ENCODE measurements at regions not wholly inside any gene's neighbourhood (a gene's known extent, or its start where the extent isn't known, plus 50 kb on each side); places are given as distances from the start of the nearest gene placed in this dataset.

GRCh38 chr20:60500038-60500701 lies 541.9 kb downstream of the CDH26 start:
- H3K9me3 ChIP-seq, result no peaks in the 10 kb centered on the region
- H3K4me3 ChIP-seq, result no peak overlapping the region
- H3K36me3 ChIP-seq, result no peaks in the 10 kb centered on the region
- no peaks in the 10 kb centered on the region for H3K4me1 ChIP-seq
- H3K27me3 ChIP-seq (ENCODE audit: low read depth), result no peaks in the 10 kb centered on the region
- intact Hi-C loops (cut with DNase I), result no loop called here
- DNase-seq, result no peak
- no peak overlapping the region for H3K27ac ChIP-seq
- no peak for ATAC-seq
- no peak for TF ChIP-seq CTCF (IDR thresholded peaks at IDR 0.05)

DNA sequence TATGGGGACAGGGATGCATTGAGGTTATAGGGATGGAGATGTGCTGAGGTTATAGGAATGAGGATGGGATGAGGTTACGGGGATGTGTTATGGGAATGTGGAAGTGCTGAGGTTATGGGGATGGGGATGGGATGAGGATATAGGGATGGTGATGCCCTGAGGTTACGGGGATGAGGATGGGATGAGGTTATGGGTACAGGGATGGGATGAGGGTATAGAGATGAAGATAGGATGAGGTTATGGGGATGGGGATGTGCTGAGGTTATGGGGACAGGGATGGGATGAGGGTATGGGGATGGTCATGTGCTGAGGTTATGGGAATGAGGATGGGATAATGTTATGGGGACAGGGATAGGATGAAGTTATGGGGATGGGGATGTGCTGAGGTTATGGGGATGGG lies 542.8 kb downstream of the CDH26 start:
- no peak overlapping the region for H3K4me3 ChIP-seq
- H3K9me3 ChIP-seq, result no peaks in the 10 kb centered on the region
- H3K27ac ChIP-seq, result no peak overlapping the region
- H3K4me1 ChIP-seq, result no peaks in the 10 kb centered on the region
- no peak for DNase-seq
- no peak for ATAC-seq
- no peaks in the 10 kb centered on the region for H3K36me3 ChIP-seq
- H3K27me3 ChIP-seq (ENCODE audit: low read depth), result no peaks in the 10 kb centered on the region
- intact Hi-C loops (cut with DNase I), result no loop called here
- no peak for TF ChIP-seq CTCF (IDR thresholded peaks at IDR 0.05)

DNA sequence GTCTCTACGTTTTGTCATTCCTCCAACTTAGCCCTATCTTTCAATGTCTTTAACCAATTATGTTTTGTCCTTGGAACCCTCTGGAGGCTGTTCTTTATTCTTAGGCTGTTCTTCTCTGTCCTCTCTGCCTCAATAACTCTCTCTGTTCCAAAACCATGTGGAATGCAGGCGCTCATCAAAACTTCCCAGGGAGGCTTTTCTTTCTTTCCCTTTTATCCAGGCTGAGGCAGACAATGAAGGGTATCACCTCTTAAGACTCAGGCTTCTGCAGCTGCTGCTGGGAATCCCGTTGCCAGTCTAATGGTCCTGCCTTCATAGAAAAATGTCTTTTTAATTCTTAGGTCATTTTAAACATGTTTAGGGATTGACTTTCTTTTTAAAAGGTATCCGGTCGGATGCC lies 544.7 kb downstream of the CDH26 start:
- Histone ChIP-seq H3K4me1 (no peaks in the 10 kb centered on the region), H3K9me3 (no peaks in the 10 kb centered on the region), H3K4me3 (no peak overlapping the region), H3K36me3 (no peaks in the 10 kb centered on the region), H3K27me3 (ENCODE audit: low read depth) (no peaks in the 10 kb centered on the region), H3K27ac (no peak overlapping the region)
- no peak for TF ChIP-seq CTCF (IDR thresholded peaks at IDR 0.05)
- no peak for ATAC-seq
- intact Hi-C loops (cut with DNase I), result no loop called here
- no peak for DNase-seq

DNA sequence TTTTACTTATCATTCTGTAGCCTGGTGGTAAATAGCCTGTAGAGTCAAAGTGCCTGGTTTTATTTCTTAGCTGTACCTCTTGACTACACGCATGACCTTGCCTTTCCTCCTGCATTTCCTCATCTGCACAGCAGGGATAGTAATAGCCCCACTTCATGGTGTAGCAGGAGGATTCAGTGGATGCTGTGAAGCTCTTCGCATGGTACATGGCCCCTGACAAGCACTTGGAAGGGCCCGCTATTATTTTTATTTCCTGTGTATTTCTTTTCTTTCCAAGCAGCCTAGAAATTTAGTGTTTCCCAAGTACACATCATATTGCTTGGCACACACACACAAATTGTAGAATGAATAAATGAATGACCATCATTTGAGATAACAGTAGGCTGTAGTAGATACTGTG lies 547.2 kb downstream of the CDH26 start:
- H3K4me1 ChIP-seq, result no peaks in the 10 kb centered on the region
- no peak overlapping the region for H3K27ac ChIP-seq
- no peak for DNase-seq
- H3K36me3 ChIP-seq, result no peaks in the 10 kb centered on the region
- H3K4me3 ChIP-seq, result no peak overlapping the region
- no peaks in the 10 kb centered on the region for H3K9me3 ChIP-seq
- TF ChIP-seq CTCF (IDR thresholded peaks at IDR 0.05), result no peak
- ATAC-seq, result no peak
- H3K27me3 ChIP-seq (ENCODE audit: low read depth), result no peaks in the 10 kb centered on the region
- intact Hi-C loops (cut with DNase I), result no loop called here

DNA sequence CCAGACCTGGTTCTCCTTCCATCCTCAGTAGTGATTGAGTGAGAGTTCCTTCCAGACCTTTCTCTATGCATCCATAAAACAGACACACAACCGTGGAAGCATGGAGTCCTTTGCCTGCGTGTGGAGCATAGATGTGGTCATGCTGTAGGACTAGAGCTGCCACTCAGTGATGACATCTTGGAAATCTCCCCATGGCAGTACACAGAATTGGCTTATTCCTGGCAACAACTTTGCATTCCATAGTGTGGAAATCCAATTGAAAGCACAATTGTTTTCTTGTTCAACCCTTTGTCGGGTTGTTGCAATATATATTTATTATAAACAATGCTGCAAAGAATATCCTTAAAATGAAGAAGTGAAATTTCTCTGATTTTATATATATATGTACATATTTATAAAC lies 547.8 kb downstream of the CDH26 start:
- ATAC-seq (no peak), DNase-seq (no peak)
- Histone ChIP-seq H3K27me3 (ENCODE audit: low read depth) (no peaks in the 10 kb centered on the region), H3K27ac (no peak overlapping the region), H3K4me1 (no peaks in the 10 kb centered on the region), H3K9me3 (no peaks in the 10 kb centered on the region), H3K36me3 (no peaks in the 10 kb centered on the region), H3K4me3 (no peak overlapping the region)
- intact Hi-C loops (cut with DNase I), result no loop called here
- no peak for TF ChIP-seq CTCF (IDR thresholded peaks at IDR 0.05)
